SK-N-SH treated with all-trans-retinoic acid at 6 μM for 48 hours (cell line): ENCODE measurements at regions not wholly inside any gene's neighbourhood (a gene's known extent, or its start where the extent isn't known, plus 50 kb on each side); places are given as distances from the start of the nearest gene placed in this dataset.

Experiments
- ATAC-seq: fragments of 200-7000 bp; cut with Tn5 transposase; 3 replicates; pipeline ENCODE4 v1.9.1; 2020; ENCODE audit warnings: mild to moderate bottlenecking, moderate library complexity
- ARNTL ChIP-seq: fragments of 450-650 bp; formaldehyde crosslinking; IDR thresholded peaks from 2 replicates; pipeline ENCODE4 v1.5.0; 2020; ENCODE audit warnings: low read depth, mild to moderate bottlenecking, moderate library complexity, borderline replicate concordance
- BACH2 ChIP-seq: fragments of 250-450 bp; sonication (Bioruptor Pico); IDR thresholded peaks from 2 replicates; pipeline ENCODE4 v1.9.0; 2021; ENCODE audit warnings: mild to moderate bottlenecking, borderline replicate concordance
- CREB5 ChIP-seq: fragments of 250-450 bp; sonication (Bioruptor Pico); IDR thresholded peaks from 2 replicates; pipeline ENCODE4 v1.5.1; 2020; ENCODE audit warnings: low read depth, mild to moderate bottlenecking, moderate library complexity
- CSDC2 ChIP-seq: fragments of 250-450 bp; sonication (Bioruptor Pico); IDR thresholded peaks from 2 replicates; pipeline ENCODE4 v1.5.0; 2020; ENCODE audit warnings: mild to moderate bottlenecking, moderate library complexity
- CSRNP3 ChIP-seq: fragments of 250-450 bp; sonication (Bioruptor Pico); IDR thresholded peaks from 2 replicates; pipeline ENCODE4 v1.5.1; 2021; ENCODE audit warnings: mild to moderate bottlenecking, moderate library complexity
- ESRRG ChIP-seq: fragments of 250-450 bp; sonication (Bioruptor Pico); IDR thresholded peaks from 2 replicates; pipeline ENCODE4 v1.6.1; 2021; ENCODE audit warnings: mild to moderate bottlenecking
- GLIS3 ChIP-seq: fragments of 250-450 bp; sonication (Bioruptor Pico); IDR thresholded peaks from 2 replicates; pipeline ENCODE4 v1.5.0; 2020; ENCODE audit warnings: mild to moderate bottlenecking, moderate library complexity
- ISL1 ChIP-seq: fragments of 250-450 bp; sonication (Bioruptor Pico); IDR thresholded peaks from 2 replicates; pipeline ENCODE4 v2.1.2; 2022; ENCODE audit warnings: mild to moderate bottlenecking, moderate library complexity
- OSR1 ChIP-seq: fragments of 250-450 bp; sonication (Bioruptor Pico); IDR thresholded peaks from 2 replicates; pipeline ENCODE4 v1.8.0; 2022; ENCODE audit warnings: moderate library complexity, mild to moderate bottlenecking, inconsistent platforms
- PATZ1 ChIP-seq: fragments of 250-450 bp; sonication (Bioruptor Pico); IDR thresholded peaks from 2 replicates; pipeline ENCODE4 v1.8.0; 2020; ENCODE audit warnings: mild to moderate bottlenecking, moderate library complexity, borderline replicate concordance
- POU6F1 ChIP-seq: fragments of 250-450 bp; sonication (Bioruptor Pico); IDR thresholded peaks from 2 replicates; pipeline ENCODE4 v1.8.0; 2021; ENCODE audit warnings: low read depth, mild to moderate bottlenecking, moderate library complexity, borderline replicate concordance
- PPARA ChIP-seq: fragments of 250-450 bp; sonication (Bioruptor Pico); IDR thresholded peaks from 2 replicates; pipeline ENCODE4 v1.5.0; 2020; ENCODE audit warnings: mild to moderate bottlenecking, borderline replicate concordance
- RARB ChIP-seq: fragments of 250-450 bp; sonication (Bioruptor Pico); IDR thresholded peaks from 2 replicates; pipeline ENCODE4 v1.8.0; 2021; ENCODE audit warnings: mild to moderate bottlenecking, moderate library complexity
- SNAI2 ChIP-seq: fragments of 250-450 bp; sonication (Bioruptor Pico); IDR thresholded peaks from 2 replicates; pipeline ENCODE4 v1.5.0; 2020; ENCODE audit warnings: mild to moderate bottlenecking, moderate library complexity
- TCF4 ChIP-seq: fragments of 250-450 bp; sonication (Bioruptor Pico); IDR thresholded peaks from 2 replicates; pipeline ENCODE4 v1.8.0; 2021; ENCODE audit warnings: mild to moderate bottlenecking, moderate library complexity, borderline replicate concordance
- TOX ChIP-seq: fragments of 250-450 bp; sonication (Bioruptor Pico); IDR thresholded peaks from 2 replicates; pipeline ENCODE4 v1.8.0; 2021; ENCODE audit warnings: mild to moderate bottlenecking, moderate library complexity, borderline replicate concordance
- TSHZ2 ChIP-seq: fragments of 250-450 bp; sonication (Bioruptor Pico); IDR thresholded peaks from 2 replicates; pipeline ENCODE4 v1.5.0; 2020; ENCODE audit warnings: mild to moderate bottlenecking, moderate library complexity
- ZC3H10 ChIP-seq: fragments of 250-450 bp; sonication (Bioruptor Pico); IDR thresholded peaks from 2 replicates; pipeline ENCODE4 v1.5.1; 2021; ENCODE audit warnings: mild to moderate bottlenecking, moderate library complexity
- ZFP3 ChIP-seq: fragments of 250-450 bp; sonication (Bioruptor Pico); IDR thresholded peaks from 2 replicates; pipeline ENCODE4 v1.5.0; 2020; ENCODE audit warnings: mild to moderate bottlenecking, moderate library complexity
- ZFP30 ChIP-seq: fragments of 450-650 bp; formaldehyde crosslinking; IDR thresholded peaks from 2 replicates; pipeline ENCODE4 v1.5.0; 2022; ENCODE audit warnings: mild to moderate bottlenecking, moderate library complexity
- ZNF565 ChIP-seq: fragments of 450-650 bp; formaldehyde crosslinking; conservative IDR thresholded peaks from 2 replicates; pipeline ENCODE4 v1.5.0; 2020; ENCODE audit warnings: low read depth, mild to moderate bottlenecking, moderate library complexity
- ZNF70 ChIP-seq: fragments of 450-650 bp; formaldehyde crosslinking; IDR thresholded peaks from 2 replicates; pipeline ENCODE4 v1.5.0; 2020; ENCODE audit warnings: mild to moderate bottlenecking, moderate library complexity
- ZNF8 ChIP-seq: fragments of 450-650 bp; formaldehyde crosslinking; IDR thresholded peaks from 2 replicates; pipeline ENCODE4 v1.5.0; 2020; ENCODE audit warnings: mild to moderate bottlenecking, moderate library complexity

GRCh38 chr3:150240891-150241290, 167.2 kb upstream of the TSC22D2 start:
- no peak for TF ChIP-seq ZNF70 (CRISPR knock-in tag)
- TF ChIP-seq PATZ1 (CRISPR knock-in tag) = no peak
- no peak for TF ChIP-seq ZFP30
- TF ChIP-seq CSDC2 (CRISPR knock-in tag) = no peak
- no peak for TF ChIP-seq ESRRG (CRISPR knock-in tag)
- TF ChIP-seq TOX (CRISPR knock-in tag) = no peak
- TF ChIP-seq RARB (CRISPR knock-in tag) = no peak
- no peak for TF ChIP-seq PPARA (CRISPR knock-in tag)
- TF ChIP-seq ARNTL (CRISPR knock-in tag) = no peak
- TF ChIP-seq GLIS3 (CRISPR knock-in tag) = no peak
- TF ChIP-seq CSRNP3 = no peak
- no peak for TF ChIP-seq TSHZ2 (CRISPR knock-in tag)
- TF ChIP-seq SNAI2 (CRISPR knock-in tag) = no peak
- TF ChIP-seq OSR1 (CRISPR knock-in tag) = no peak
- ATAC-seq = no peak

- no peak for ATAC-seq
- TF ChIP-seq BACH2 (CRISPR knock-in tag) (no peak), ZFP30 (no peak), ISL1 (CRISPR knock-in tag) (no peak), TCF4 (CRISPR knock-in tag) (no peak), TOX (CRISPR knock-in tag) (no peak), POU6F1 (CRISPR knock-in tag) (no peak), ZNF70 (CRISPR knock-in tag) (no peak), SNAI2 (CRISPR knock-in tag) (no peak), PPARA (CRISPR knock-in tag) (no peak), CREB5 (CRISPR knock-in tag) (no peak), OSR1 (CRISPR knock-in tag) (no peak), ZC3H10 (CRISPR knock-in tag) (no peak), TSHZ2 (CRISPR knock-in tag) (no peak), ESRRG (CRISPR knock-in tag) (no peak), RARB (CRISPR knock-in tag) (no peak), CSRNP3 (no peak), PATZ1 (CRISPR knock-in tag) (no peak), ZFP3 (no peak), ZNF8 (no peak), ZNF565 (no peak)
- TF ChIP-seq, all 23 proteins: peak for 0
Observed at GRCh38 chr3:150239766-150240165, 168.3 kb upstream of the TSC22D2 start.
